K562 (cell line): ENCODE measurements at regions not wholly inside any gene's neighbourhood (a gene's known extent, or its start where the extent isn't known, plus 50 kb on each side); places are given as distances from the start of the nearest gene placed in this dataset.

Source experiments
- DIDO1 ChIP-seq: fragments of 450-650 bp; IDR thresholded peaks from 2 replicates; pipeline ENCODE4 v1.6.1; 2016; ENCODE audit warnings: low read depth, missing biosample characterization, missing genetic modification characterization
- ESRRA ChIP-seq: fragments of 450-650 bp; IDR thresholded peaks from 2 replicates; pipeline ENCODE4 v1.6.1; 2014; ENCODE audit warnings: low read depth, mild to moderate bottlenecking, moderate library complexity, borderline replicate concordance
- RHOXF2B ChIP-seq: fragments of 250-450 bp; sonication (Bioruptor Pico); conservative IDR thresholded peaks from 2 replicates; pipeline ENCODE4 v1.5.1; 2021
- TAL1 ChIP-seq: fragments of 450-650 bp; IDR thresholded peaks from 2 replicates; pipeline ENCODE4 v1.6.1; 2016; ENCODE audit warnings: mild to moderate bottlenecking
- ZNF184 ChIP-seq: sonication (generic); formaldehyde crosslinking; IDR thresholded peaks from 2 replicates; pipeline ENCODE4 v1.5.0; 2020; ENCODE audit warnings: missing genetic modification reagents
- ZNF699 ChIP-seq: fragments of 250-450 bp; sonication (Bioruptor Pico); IDR thresholded peaks from 2 replicates; pipeline ENCODE4 v1.8.0; 2021; ENCODE audit warnings: mild to moderate bottlenecking, moderate library complexity; ENCODE audit not compliant: insufficient replicate concordance

- TF ChIP-seq RHOXF2B (no peak), ZNF184 (CRISPR knock-in tag) (no peak), TAL1 (no peak), ZNF699 (CRISPR knock-in tag) (no peak), DIDO1 (tag) (no peak), ESRRA (no peak)
These were observed 75.4 kb upstream of the TMEM244 start for GRCh38 chr6:129936329-129937165.
